ENCODE measurements at regions not wholly inside any gene's neighbourhood (a gene's known extent, or its start where the extent isn't known, plus 50 kb on each side); places are given as distances from the start of the nearest gene placed in this dataset.
"Not testable (repeated sequence)": the region's sequence is repeated elsewhere in the genome, so short reads cannot be mapped to it uniquely, and the experiment has no call there.

DNA sequence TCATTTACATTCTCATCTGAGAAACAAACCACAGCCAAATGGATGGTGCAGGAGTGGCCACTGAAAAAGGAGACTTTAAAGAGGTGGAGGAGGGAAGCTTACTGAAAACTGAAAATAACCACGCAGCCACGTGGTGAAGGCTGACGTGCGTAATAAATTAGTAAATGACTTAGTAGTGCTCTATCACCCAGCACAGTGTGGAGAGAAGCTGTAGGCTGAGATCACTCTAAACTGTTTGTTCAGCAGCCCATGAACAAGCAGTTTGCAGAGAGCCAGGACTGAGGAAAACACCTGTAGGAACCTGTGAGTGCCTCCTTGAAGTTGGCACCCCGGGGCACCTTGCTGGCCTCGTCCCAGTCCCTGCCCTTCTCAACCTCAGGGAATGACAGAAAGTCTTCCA is 193.0 kb downstream of the TXNL1 start:
- Mint-ChIP-seq H3K4me3 (no peak overlapping the region), H3K27ac (no peak overlapping the region), H3K36me3 (no peaks in the 10 kb centered on the region)

DNA sequence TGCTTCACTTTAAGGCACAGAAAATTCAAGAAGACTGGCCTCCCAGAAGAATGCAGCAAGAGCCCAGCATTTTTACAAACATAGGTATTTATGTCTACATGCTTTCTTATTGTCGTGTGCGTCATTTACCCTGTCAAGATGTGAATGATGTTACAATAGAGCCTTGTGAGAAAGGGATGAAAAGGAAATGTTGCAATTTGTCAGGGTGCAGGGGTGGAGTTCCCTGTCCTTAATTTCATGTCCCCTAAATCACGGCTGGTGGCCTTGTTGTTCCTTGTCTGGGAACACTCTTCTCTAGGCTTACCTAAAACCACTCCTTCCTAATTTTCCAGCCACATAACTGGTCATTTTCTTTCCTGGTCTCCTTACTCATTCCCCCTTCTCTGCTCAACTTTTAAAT is 194.2 kb downstream of the TXNL1 start:
- H3K27ac Mint-ChIP-seq, result no peak overlapping the region
- DNase-seq, result no peak
- H3K4me3 Mint-ChIP-seq, result no peak overlapping the region
- no peaks in the 10 kb centered on the region for H3K27me3 Mint-ChIP-seq
- H3K9me3 Mint-ChIP-seq, result peaks cover 2 to 4% of the 10 kb centered on the region in 2 donors
- ATAC-seq (replicated peaks), result no peak
- no peaks in the 10 kb centered on the region for H3K36me3 Mint-ChIP-seq
- H3K4me1 Mint-ChIP-seq, result no peaks in the 10 kb centered on the region

More for the DNA sequence above, 193.0 kb downstream of the TXNL1 start:
- peaks cover 2 to 4% of the 10 kb centered on the region in 2 donors for H3K9me3 Mint-ChIP-seq
- H3K27me3 Mint-ChIP-seq, result no peaks in the 10 kb centered on the region
- DNase-seq (no peak), ATAC-seq (replicated peaks) (peak in 1 of 2 donors; percentile 29)
- H3K4me1 Mint-ChIP-seq, result no peaks in the 10 kb centered on the region

GRCh38 chr18:56443166-56443907 is 195.1 kb downstream of the TXNL1 start:
- Mint-ChIP-seq H3K9me3 (peaks cover 2 to 4% of the 10 kb centered on the region in 2 donors), H3K27me3 (no peaks in the 10 kb centered on the region), H3K4me1 (no peaks in the 10 kb centered on the region), H3K4me3 (no peak overlapping the region), H3K36me3 (no peaks in the 10 kb centered on the region), H3K27ac (no peak overlapping the region)
- ATAC-seq (replicated peaks), result no peak
- DNase-seq, result no peak

GRCh38 chr18:56438480-56438879 is 199.9 kb downstream of the TXNL1 start:
- not testable (repeated sequence) for H3K4me1 Mint-ChIP-seq; H3K27ac Mint-ChIP-seq; H3K4me3 Mint-ChIP-seq; H3K27me3 Mint-ChIP-seq; ATAC-seq (replicated peaks); H3K9me3 Mint-ChIP-seq; H3K36me3 Mint-ChIP-seq; DNase-seq

GRCh38 chr18:56436651-56437050 is 201.7 kb downstream of the TXNL1 start:
- Mint-ChIP-seq H3K27ac (no peak overlapping the region), H3K9me3 (peaks cover 0 to 3% of the 10 kb centered on the region in 2 donors), H3K4me1 (no peaks in the 10 kb centered on the region), H3K36me3 (no peaks in the 10 kb centered on the region), H3K27me3 (peaks cover 0 to 4% of the 10 kb centered on the region in 2 donors), H3K4me3 (no peak overlapping the region)
- DNase-seq (no peak), ATAC-seq (replicated peaks) (no peak)

GRCh38 chr18:56433919-56434318 is 204.5 kb downstream of the TXNL1 start:
- H3K4me1 Mint-ChIP-seq, result no peaks in the 10 kb centered on the region

DNA sequence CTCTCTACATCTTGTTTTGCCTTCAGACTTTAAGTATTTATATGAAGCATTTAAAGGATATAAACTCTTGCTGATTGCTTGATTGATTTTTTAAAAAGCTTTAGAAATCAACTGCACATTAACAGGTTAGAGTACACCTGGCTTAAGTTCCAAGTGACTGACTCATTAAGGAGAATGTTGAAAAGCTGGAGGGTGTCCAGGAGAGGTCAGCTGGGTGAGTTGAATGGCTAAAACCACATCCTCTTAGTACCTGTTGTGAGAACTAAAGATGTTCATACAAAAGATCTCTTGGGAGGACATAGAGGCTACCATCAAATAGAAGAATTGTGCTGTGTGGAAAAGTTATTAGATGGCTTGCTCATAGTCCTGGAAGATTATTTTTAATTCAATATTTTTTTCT is 206.8 kb downstream of the TXNL1 start:
- Mint-ChIP-seq H3K27me3 (peaks cover 4 to 11% of the 10 kb centered on the region in 2 donors), H3K9me3 (peaks cover 14 to 19% of the 10 kb centered on the region in 2 donors), H3K4me3 (no peak overlapping the region), H3K36me3 (peaks cover 6% of the 10 kb centered on the region in 2 donors), H3K4me1 (no peaks in the 10 kb centered on the region), H3K27ac (no peak overlapping the region)
- ATAC-seq (replicated peaks) (no peak), DNase-seq (no peak)

More at GRCh38 chr18:56433919-56434318, 204.5 kb downstream of the TXNL1 start:
- H3K36me3 Mint-ChIP-seq, result no peaks in the 10 kb centered on the region
- H3K27me3 Mint-ChIP-seq, result peaks cover 0 to 4% of the 10 kb centered on the region in 2 donors
- no peak overlapping the region for H3K4me3 Mint-ChIP-seq
- ATAC-seq (replicated peaks) (no peak), DNase-seq (no peak)
- no peak overlapping the region for H3K27ac Mint-ChIP-seq
- H3K9me3 Mint-ChIP-seq, result peaks cover 0 to 2% of the 10 kb centered on the region in 2 donors

DNA sequence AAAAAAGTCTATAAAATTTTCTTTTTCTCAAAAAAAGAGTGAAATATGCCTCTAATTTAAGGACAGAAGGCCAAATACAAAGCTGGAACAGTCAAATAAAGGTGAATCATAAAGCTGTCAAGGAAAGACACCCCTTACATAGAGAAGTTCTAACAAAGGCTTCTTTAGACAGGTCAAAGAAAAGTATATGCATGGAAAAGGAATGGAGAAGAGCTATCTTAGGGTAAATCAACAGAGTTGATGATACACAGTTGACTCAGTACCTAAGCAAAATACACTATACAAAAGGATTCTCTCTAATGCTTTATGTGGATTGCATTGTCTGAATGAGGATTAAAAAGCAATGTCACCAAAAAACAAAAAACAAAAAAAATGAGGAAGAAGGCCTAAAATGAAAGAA is 214.8 kb downstream of the TXNL1 start:
- no peak overlapping the region for H3K4me3 Mint-ChIP-seq
- ATAC-seq (replicated peaks), result no peak
- no peak overlapping the region for H3K27ac Mint-ChIP-seq
- DNase-seq, result no peak
- H3K4me1 Mint-ChIP-seq, result peaks cover 0 to 4% of the 10 kb centered on the region in 2 donors
- peaks cover 4 to 9% of the 10 kb centered on the region in 2 donors for H3K27me3 Mint-ChIP-seq
- H3K9me3 Mint-ChIP-seq, result peaks cover 14 to 18% of the 10 kb centered on the region in 2 donors
- peaks cover 9 to 10% of the 10 kb centered on the region in 2 donors for H3K36me3 Mint-ChIP-seq

- DNase-seq (no peak), ATAC-seq (replicated peaks) (no peak)
- Mint-ChIP-seq H3K27me3 (peaks cover 0 to 4% of the 10 kb centered on the region in 2 donors), H3K4me3 (no peak overlapping the region), H3K9me3 (peaks cover 10 to 14% of the 10 kb centered on the region in 2 donors), H3K27ac (no peak overlapping the region), H3K36me3 (peaks cover 3 to 7% of the 10 kb centered on the region in 2 donors), H3K4me1 (peaks cover 0 to 4% of the 10 kb centered on the region in 2 donors)
Observed at GRCh38 chr18:56421647-56422046, 216.7 kb downstream of the TXNL1 start.

GRCh38 chr18:56420868-56421267 is 217.5 kb downstream of the TXNL1 start:
- not testable (repeated sequence) for H3K36me3 Mint-ChIP-seq; H3K4me1 Mint-ChIP-seq; ATAC-seq (replicated peaks); H3K4me3 Mint-ChIP-seq; H3K27ac Mint-ChIP-seq; H3K27me3 Mint-ChIP-seq; DNase-seq
- H3K9me3 Mint-ChIP-seq, result peaks cover 13 to 22% of the 10 kb centered on the region in 2 donors

- Mint-ChIP-seq H3K27me3 (no peaks in the 10 kb centered on the region), H3K9me3 (peaks cover 31 to 37% of the 10 kb centered on the region in 2 donors), H3K4me3 (no peak overlapping the region), H3K27ac (no peak overlapping the region), H3K4me1 (no peaks in the 10 kb centered on the region), H3K36me3 (peaks cover 12 to 20% of the 10 kb centered on the region in 2 donors)
- DNase-seq (no peak), ATAC-seq (replicated peaks) (no peak)
Observed at GRCh38 chr18:56414357-56414756, 224.0 kb downstream of the TXNL1 start.

DNA sequence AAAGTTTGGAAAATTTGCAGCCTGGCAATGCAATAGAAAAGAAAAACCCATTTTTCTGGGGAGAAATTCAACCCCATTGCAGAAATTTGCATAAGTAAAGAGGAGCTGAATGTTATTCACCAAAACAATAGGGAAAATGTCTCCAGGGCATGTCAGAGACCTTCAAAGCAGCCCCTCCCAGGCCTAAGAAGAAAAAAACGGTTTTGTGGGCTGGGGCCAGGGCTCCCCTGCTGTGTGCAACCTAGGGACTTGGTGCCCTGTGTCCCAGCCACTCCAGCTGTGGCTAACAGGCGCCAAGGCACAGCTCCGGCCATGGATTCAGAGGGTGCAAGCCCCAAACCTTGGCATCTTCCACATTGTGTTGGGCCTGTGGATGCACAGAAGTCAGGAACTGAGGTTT is 224.5 kb downstream of the TXNL1 start:
- Mint-ChIP-seq H3K4me1 (no peaks in the 10 kb centered on the region), H3K36me3 (peaks cover 12 to 20% of the 10 kb centered on the region in 2 donors), H3K9me3 (peaks cover 31 to 37% of the 10 kb centered on the region in 2 donors), H3K27me3 (no peaks in the 10 kb centered on the region), H3K4me3 (no peak overlapping the region), H3K27ac (no peak overlapping the region)
- ATAC-seq (replicated peaks) (no peak), DNase-seq (no peak)

DNA sequence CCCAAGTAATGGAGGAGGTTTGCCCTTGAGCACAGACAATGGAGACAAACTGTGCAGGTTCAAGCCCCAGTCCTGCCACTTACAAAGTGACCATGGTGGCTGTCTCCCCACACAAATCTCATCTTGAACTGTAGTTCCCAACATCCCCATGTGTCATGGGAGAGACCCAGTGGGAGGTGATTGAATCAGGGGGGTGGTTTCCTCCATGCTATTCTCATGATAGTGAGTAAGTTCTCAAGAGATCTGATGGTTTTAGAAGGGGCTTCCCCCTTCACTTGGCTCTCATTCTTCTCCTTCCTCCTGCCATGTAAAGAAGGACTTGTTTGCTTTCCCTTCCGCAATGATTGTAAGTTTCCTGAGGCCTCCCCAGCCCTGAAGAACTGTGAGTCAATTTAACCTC is 225.4 kb downstream of the TXNL1 start:
- DNase-seq (no peak), ATAC-seq (replicated peaks) (no peak)
- peaks cover 30 to 31% of the 10 kb centered on the region in 2 donors for H3K9me3 Mint-ChIP-seq
- no peaks in the 10 kb centered on the region for H3K27me3 Mint-ChIP-seq
- H3K4me1 Mint-ChIP-seq, result no peaks in the 10 kb centered on the region
- H3K4me3 Mint-ChIP-seq, result no peak overlapping the region
- H3K36me3 Mint-ChIP-seq, result peaks cover 12 to 20% of the 10 kb centered on the region in 2 donors
- no peak overlapping the region for H3K27ac Mint-ChIP-seq

GRCh38 chr18:56409736-56410135 is 228.7 kb downstream of the TXNL1 start:
- Mint-ChIP-seq H3K4me3 (no peak overlapping the region), H3K36me3 (peaks cover 5 to 6% of the 10 kb centered on the region in 2 donors), H3K9me3 (peaks cover 9 to 11% of the 10 kb centered on the region in 2 donors), H3K27me3 (peaks cover 0 to 6% of the 10 kb centered on the region in 2 donors), H3K4me1 (no peaks in the 10 kb centered on the region), H3K27ac (no peak overlapping the region)
- no peak for ATAC-seq (replicated peaks)
- DNase-seq, result no peak

- DNase-seq (no peak), ATAC-seq (replicated peaks) (no peak)
- H3K4me3 Mint-ChIP-seq, result no peak overlapping the region
- H3K4me1 Mint-ChIP-seq, result no peaks in the 10 kb centered on the region
- H3K27me3 Mint-ChIP-seq, result peaks cover 0 to 6% of the 10 kb centered on the region in 2 donors
- H3K27ac Mint-ChIP-seq, result no peak overlapping the region
- peaks cover 0 to 4% of the 10 kb centered on the region in 2 donors for H3K9me3 Mint-ChIP-seq
- no peaks in the 10 kb centered on the region for H3K36me3 Mint-ChIP-seq
Observed at GRCh38 chr18:56407646-56408180, 230.7 kb downstream of the TXNL1 start.

All from stimulated activated naive B cell treated with anti-CD40 and anti-IgM and Interleukin-4, amounts not matched to agents 10 μg/mL and 1 μg/mL and 100 μg/mL, for 72 hours (primary cell).